ENCODE measurements at regions not wholly inside any gene's neighbourhood (a gene's known extent, or its start where the extent isn't known, plus 50 kb on each side); places are given as distances from the start of the nearest gene placed in this dataset.

DNA sequence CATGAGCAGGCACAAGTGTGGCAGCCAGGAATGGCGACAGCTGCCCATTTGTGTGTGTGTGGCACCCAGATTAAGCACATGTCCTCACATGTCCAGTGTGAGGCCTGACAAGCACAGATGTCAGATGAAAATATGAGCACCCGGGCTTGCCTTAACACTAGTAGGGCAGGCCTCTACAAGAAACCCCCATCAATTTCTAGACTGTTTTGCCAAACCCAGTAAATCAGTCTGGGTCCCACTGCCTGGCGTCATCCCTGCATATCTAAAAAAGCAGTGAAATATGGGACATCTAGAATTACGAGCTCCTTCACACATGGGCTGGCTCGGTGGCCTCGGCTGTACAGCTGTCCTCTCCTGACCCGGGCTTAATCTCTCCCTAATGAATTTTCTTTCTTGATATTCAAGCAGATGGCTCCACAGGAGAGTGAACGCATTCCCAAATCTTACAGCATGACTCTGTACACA is 432.7 kb downstream of the FOXO1 start:
- TF ChIP-seq, protein P1, sequence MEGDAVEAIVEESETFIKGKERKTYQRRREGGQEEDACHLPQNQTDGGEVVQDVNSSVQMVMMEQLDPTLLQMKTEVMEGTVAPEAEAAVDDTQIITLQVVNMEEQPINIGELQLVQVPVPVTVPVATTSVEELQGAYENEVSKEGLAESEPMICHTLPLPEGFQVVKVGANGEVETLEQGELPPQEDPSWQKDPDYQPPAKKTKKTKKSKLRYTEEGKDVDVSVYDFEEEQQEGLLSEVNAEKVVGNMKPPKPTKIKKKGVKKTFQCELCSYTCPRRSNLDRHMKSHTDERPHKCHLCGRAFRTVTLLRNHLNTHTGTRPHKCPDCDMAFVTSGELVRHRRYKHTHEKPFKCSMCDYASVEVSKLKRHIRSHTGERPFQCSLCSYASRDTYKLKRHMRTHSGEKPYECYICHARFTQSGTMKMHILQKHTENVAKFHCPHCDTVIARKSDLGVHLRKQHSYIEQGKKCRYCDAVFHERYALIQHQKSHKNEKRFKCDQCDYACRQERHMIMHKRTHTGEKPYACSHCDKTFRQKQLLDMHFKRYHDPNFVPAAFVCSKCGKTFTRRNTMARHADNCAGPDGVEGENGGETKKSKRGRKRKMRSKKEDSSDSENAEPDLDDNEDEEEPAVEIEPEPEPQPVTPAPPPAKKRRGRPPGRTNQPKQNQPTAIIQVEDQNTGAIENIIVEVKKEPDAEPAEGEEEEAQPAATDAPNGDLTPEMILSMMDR (IDR thresholded peaks at IDR 0.05; ENCODE audit: low read length), result no peak
- TF ChIP-seq EZH2 (IDR thresholded peaks at IDR 0.05; ENCODE audit: borderline replicate concordance, low read length), result no peak
